ENCODE measurements at regions not wholly inside any gene's neighbourhood (a gene's known extent, or its start where the extent isn't known, plus 50 kb on each side); places are given as distances from the start of the nearest gene placed in this dataset.

GRCh38 chr7:96562966-96563365, 146.7 kb downstream of the SEM1 start:
- H3K4me3 ChIP-seq (ENCODE audit: low read depth in 1 of 3, low read length in 3 of 3), result no peak overlapping the region
- TF ChIP-seq ZBTB33 (IDR thresholded peaks at IDR 0.05) (no peak), RXRA (IDR thresholded peaks at IDR 0.05) (no peak), HNF4G (IDR thresholded peaks at IDR 0.05) (no peak), YY1 (IDR thresholded peaks at IDR 0.05) (no peak)
- no peak for DNase-seq (ENCODE audit: low spot score)

GRCh38 chr7:96562458-96562857, 147.2 kb downstream of the SEM1 start:
- DNase-seq (ENCODE audit: low spot score), result no peak
- no peaks in the 10 kb centered on the region for H3K27me3 ChIP-seq (ENCODE audit: control insufficient read depth in 4 of 4, insufficient read depth in 4 of 4, low read length in 3 of 4)
- 59% methylated on average over 4 of the region's 4 CpGs for WGBS
- H3K4me1 ChIP-seq (ENCODE audit: control insufficient read depth in 4 of 4, insufficient read depth in 4 of 4, low read length in 3 of 4), result no peaks in the 10 kb centered on the region
- H3K9me3 ChIP-seq (ENCODE audit: control insufficient read depth in 4 of 4, low read length in 3 of 4), result no peaks in the 10 kb centered on the region
- no peak overlapping the region for H3K9ac ChIP-seq (ENCODE audit: low read depth in 1 of 2, low read length in 2 of 2)
- H3K36me3 ChIP-seq (ENCODE audit: control insufficient read depth in 4 of 4, insufficient read depth in 3 of 4, low read depth in 1 of 4, low read length in 3 of 4), result no peaks in the 10 kb centered on the region
- no peak for TF ChIP-seq RXRA (IDR thresholded peaks at IDR 0.05)
- no peak for TF ChIP-seq ATF3 (IDR thresholded peaks at IDR 0.05)
- no peak for TF ChIP-seq REST (IDR thresholded peaks at IDR 0.05)
- TF ChIP-seq SP1 (IDR thresholded peaks at IDR 0.05), result no peak
- TF ChIP-seq TAF1 (conservative IDR thresholded peaks at IDR 0.05), result no peak
- TF ChIP-seq FOXA1 (IDR thresholded peaks at IDR 0.05), result no peak
- no peak for TF ChIP-seq EGR1 (IDR thresholded peaks at IDR 0.05; ENCODE audit: low read depth in 2 of 2)
- TF ChIP-seq HNF4G (IDR thresholded peaks at IDR 0.05), result no peak
- no peak overlapping the region for H3K4me3 ChIP-seq (ENCODE audit: low read depth in 1 of 3, low read length in 3 of 3)
- no peak overlapping the region for H3K27ac ChIP-seq (ENCODE audit: low read depth in 1 of 2, low read length in 2 of 2)

More at GRCh38 chr7:96562966-96563365, 146.7 kb downstream of the SEM1 start:
- Histone ChIP-seq H3K27ac (ENCODE audit: low read depth in 1 of 2, low read length in 2 of 2) (no peak overlapping the region), H3K36me3 (ENCODE audit: control insufficient read depth in 4 of 4, insufficient read depth in 3 of 4, low read depth in 1 of 4, low read length in 3 of 4) (no peaks in the 10 kb centered on the region), H3K4me1 (ENCODE audit: control insufficient read depth in 4 of 4, insufficient read depth in 4 of 4, low read length in 3 of 4) (no peaks in the 10 kb centered on the region), H3K27me3 (ENCODE audit: control insufficient read depth in 4 of 4, insufficient read depth in 4 of 4, low read length in 3 of 4) (no peaks in the 10 kb centered on the region), H3K9ac (ENCODE audit: low read depth in 1 of 2, low read length in 2 of 2) (no peak overlapping the region), H3K9me3 (ENCODE audit: control insufficient read depth in 4 of 4, low read length in 3 of 4) (no peaks in the 10 kb centered on the region)

- WGBS, result 91% methylated on average over 1 of the region's 1 CpG
- H3K27me3 ChIP-seq (ENCODE audit: control insufficient read depth in 4 of 4, insufficient read depth in 4 of 4, low read length in 3 of 4), result no peaks in the 10 kb centered on the region
- no peak overlapping the region for H3K4me3 ChIP-seq (ENCODE audit: low read depth in 1 of 3, low read length in 3 of 3)
- no peak overlapping the region for H3K27ac ChIP-seq (ENCODE audit: low read depth in 1 of 2, low read length in 2 of 2)
- no peak overlapping the region for H3K9ac ChIP-seq (ENCODE audit: low read depth in 1 of 2, low read length in 2 of 2)
- H3K36me3 ChIP-seq (ENCODE audit: control insufficient read depth in 4 of 4, insufficient read depth in 3 of 4, low read depth in 1 of 4, low read length in 3 of 4), result no peaks in the 10 kb centered on the region
- no peaks in the 10 kb centered on the region for H3K9me3 ChIP-seq (ENCODE audit: control insufficient read depth in 4 of 4, low read length in 3 of 4)
- no peaks in the 10 kb centered on the region for H3K4me1 ChIP-seq (ENCODE audit: control insufficient read depth in 4 of 4, insufficient read depth in 4 of 4, low read length in 3 of 4)
- DNase-seq (ENCODE audit: low spot score), result no peak
- TF ChIP-seq EGR1 (IDR thresholded peaks at IDR 0.05; ENCODE audit: low read depth in 2 of 2) (no peak), REST (IDR thresholded peaks at IDR 0.05) (no peak), HNF4A (conservative IDR thresholded peaks at IDR 0.05) (no peak), MAX (IDR thresholded peaks at IDR 0.05) (no peak), RXRA (IDR thresholded peaks at IDR 0.05) (no peak), FOXA2 (IDR thresholded peaks at IDR 0.05) (no peak), CTCF (IDR thresholded peaks at IDR 0.05; ENCODE audit: low read depth, low read length, missing input control) (no peak), SP1 (IDR thresholded peaks at IDR 0.05) (no peak), NR2F2 (IDR thresholded peaks at IDR 0.05) (no peak), FOXA1 (IDR thresholded peaks at IDR 0.05) (no peak), RAD21 (IDR thresholded peaks at IDR 0.05) (no peak), JUND (IDR thresholded peaks at IDR 0.05) (no peak), TAF1 (conservative IDR thresholded peaks at IDR 0.05) (no peak), YY1 (IDR thresholded peaks at IDR 0.05) (no peak)
Observed at GRCh38 chr7:96561892-96562291, 147.8 kb downstream of the SEM1 start.

All from liver (tissue), 8 donors.